ENCODE measurements at regions not wholly inside any gene's neighbourhood (a gene's known extent, or its start where the extent isn't known, plus 50 kb on each side); places are given as distances from the start of the nearest gene placed in this dataset.
"Not testable (repeated sequence)": the region's sequence is repeated elsewhere in the genome, so short reads cannot be mapped to it uniquely, and the experiment has no call there.

GRCh38 chr4:1557221-1557597 lies 126.9 kb downstream of the FAM53A start:
- Histone ChIP-seq H3K27me3 (ENCODE audit: insufficient read depth, low read length) (no peaks in the 10 kb centered on the region), H3K4me3 (ENCODE audit: low read length) (no peak overlapping the region), H3K9me3 (ENCODE audit: low read depth, low read length) (no peaks in the 10 kb centered on the region), H3K4me1 (ENCODE audit: insufficient read depth, low read length) (no peaks in the 10 kb centered on the region)

DNA sequence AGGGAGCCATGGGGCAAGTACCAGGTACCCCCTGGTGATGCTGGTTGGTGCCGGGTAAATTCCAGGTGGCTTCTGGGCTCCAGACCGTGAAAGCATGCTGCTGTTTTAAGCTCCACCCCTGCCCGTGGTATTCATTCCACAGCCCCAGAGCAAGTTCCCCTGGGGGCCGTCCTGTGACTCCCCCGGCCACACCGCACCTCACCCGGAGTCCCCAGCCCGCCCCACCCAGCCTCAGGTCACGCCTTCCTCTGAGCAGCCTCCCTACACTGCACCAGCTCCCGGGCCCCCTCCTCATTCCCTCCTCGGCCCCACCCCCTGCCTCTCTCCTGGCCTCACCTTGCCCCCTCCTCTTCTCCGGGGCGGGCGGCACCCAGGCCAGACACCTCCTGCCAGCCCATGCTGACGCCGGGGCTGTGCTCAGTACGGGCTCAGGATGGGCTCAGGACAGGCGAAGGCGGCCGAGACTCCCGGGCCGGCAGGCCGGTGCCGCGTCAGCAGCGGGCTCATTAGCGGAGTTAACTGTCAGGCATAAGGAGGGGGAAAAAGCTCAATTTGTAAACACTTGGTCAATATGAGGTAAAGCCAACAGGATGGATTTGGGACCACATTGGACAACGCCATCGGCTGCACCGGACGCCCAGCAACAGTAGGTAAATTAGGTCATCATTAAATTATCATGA lies 127.4 kb downstream of the FAM53A start:
- Histone ChIP-seq H3K27me3 (ENCODE audit: insufficient read depth, low read length) (no peaks in the 10 kb centered on the region), H3K9me3 (ENCODE audit: low read depth, low read length) (no peaks in the 10 kb centered on the region), H3K4me1 (ENCODE audit: insufficient read depth, low read length) (no peaks in the 10 kb centered on the region), H3K4me3 (ENCODE audit: low read length) (no peak overlapping the region)

- Histone ChIP-seq H3K27me3 (ENCODE audit: insufficient read depth, low read length) (no peaks in the 10 kb centered on the region), H3K9me3 (ENCODE audit: low read depth, low read length) (no peaks in the 10 kb centered on the region), H3K4me3 (ENCODE audit: low read length) (no peak overlapping the region), H3K4me1 (ENCODE audit: insufficient read depth, low read length) (no peaks in the 10 kb centered on the region)
Measured at GRCh38 chr4:1554876-1555265, 129.2 kb downstream of the FAM53A start.

DNA sequence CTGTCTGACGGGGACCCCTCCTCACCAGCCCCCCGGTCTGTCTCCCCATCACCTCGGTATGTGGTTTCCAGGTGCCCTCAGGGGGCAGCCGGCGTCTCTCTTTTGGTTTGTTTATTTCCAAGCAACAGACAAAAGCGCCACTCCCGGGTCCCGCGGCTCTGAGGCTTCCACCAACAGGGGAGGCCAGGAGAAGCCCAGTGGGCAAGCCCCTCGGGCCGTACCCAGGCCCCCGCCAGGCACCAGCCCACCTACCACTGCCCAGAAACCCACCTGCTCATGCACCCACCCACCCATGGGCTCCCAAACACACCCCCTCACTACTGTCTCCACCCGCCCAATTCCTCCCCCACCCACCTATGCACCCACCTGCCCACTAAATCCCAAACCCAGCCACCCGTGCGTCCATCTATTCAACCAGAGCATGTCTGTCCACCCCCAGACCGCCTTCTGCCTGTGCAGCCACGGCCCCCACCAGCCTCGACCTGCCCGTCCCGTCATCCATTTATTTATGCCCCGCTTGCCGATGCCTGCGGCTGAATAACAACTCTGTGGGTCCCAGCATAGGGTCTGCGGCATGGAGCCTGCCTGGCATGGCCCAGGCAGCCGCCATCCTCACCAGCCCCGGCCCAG lies 129.8 kb downstream of the FAM53A start:
- Histone ChIP-seq H3K9me3 (ENCODE audit: low read depth, low read length) (no peaks in the 10 kb centered on the region), H3K4me1 (ENCODE audit: insufficient read depth, low read length) (no peaks in the 10 kb centered on the region), H3K27me3 (ENCODE audit: insufficient read depth, low read length) (no peaks in the 10 kb centered on the region), H3K4me3 (ENCODE audit: low read length) (no peak overlapping the region)

- Histone ChIP-seq H3K4me3 (ENCODE audit: low read length) (no peak overlapping the region), H3K27me3 (ENCODE audit: insufficient read depth, low read length) (no peaks in the 10 kb centered on the region), H3K4me1 (ENCODE audit: insufficient read depth, low read length) (no peaks in the 10 kb centered on the region), H3K9me3 (ENCODE audit: low read depth, low read length) (no peaks in the 10 kb centered on the region)
Measured at GRCh38 chr4:1553365-1553764, 130.7 kb downstream of the FAM53A start.

DNA sequence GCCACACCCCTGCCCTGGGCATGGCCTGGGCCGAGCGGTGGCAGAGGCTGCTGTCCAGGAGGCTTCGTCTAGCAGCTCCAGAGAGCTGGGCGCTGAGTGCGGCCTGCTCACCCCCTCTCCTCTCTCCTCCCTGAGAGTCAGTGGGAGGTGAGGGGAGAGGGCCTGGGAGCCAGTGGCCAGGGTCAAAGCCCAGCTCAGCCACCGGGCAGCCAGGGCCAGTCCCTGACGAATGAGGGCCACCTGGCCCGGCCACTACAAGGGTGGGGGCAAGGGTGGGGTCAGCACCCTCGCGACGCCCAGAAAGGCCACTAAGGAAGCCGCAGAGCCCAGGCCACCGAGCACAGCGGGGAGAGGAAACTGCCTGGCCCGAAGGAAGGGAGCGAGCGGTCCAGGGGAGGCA lies 131.7 kb downstream of the FAM53A start:
- Histone ChIP-seq H3K27me3 (ENCODE audit: insufficient read depth, low read length) (no peaks in the 10 kb centered on the region), H3K9me3 (ENCODE audit: low read depth, low read length) (no peaks in the 10 kb centered on the region), H3K4me3 (ENCODE audit: low read length) (no peak overlapping the region), H3K4me1 (ENCODE audit: insufficient read depth, low read length) (no peaks in the 10 kb centered on the region)

DNA sequence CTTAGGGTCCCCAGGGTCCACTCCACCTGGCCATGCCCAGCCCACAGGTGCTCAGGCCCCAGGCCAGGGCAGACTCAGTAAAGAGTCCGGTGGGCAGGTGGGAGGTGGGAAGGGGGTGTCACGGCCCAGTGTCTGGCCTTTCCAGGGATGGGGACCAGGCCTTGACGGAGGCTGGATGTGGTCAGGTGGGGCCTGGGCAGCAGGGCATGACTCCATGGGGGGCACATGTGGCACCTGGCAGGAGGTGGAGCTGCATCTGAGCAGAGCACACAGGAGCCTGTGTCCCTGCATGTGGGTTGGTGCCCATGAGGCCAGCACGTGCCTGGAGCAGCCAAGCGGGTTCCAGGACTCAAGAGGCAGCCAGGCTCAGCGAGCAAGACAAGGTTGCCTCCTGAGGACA lies 132.9 kb downstream of the FAM53A start:
- no peaks in the 10 kb centered on the region for H3K9me3 ChIP-seq (ENCODE audit: low read depth, low read length)
- H3K4me1 ChIP-seq (ENCODE audit: insufficient read depth, low read length) = no peaks in the 10 kb centered on the region
- no peak overlapping the region for H3K4me3 ChIP-seq (ENCODE audit: low read length)
- no peaks in the 10 kb centered on the region for H3K27me3 ChIP-seq (ENCODE audit: insufficient read depth, low read length)

DNA sequence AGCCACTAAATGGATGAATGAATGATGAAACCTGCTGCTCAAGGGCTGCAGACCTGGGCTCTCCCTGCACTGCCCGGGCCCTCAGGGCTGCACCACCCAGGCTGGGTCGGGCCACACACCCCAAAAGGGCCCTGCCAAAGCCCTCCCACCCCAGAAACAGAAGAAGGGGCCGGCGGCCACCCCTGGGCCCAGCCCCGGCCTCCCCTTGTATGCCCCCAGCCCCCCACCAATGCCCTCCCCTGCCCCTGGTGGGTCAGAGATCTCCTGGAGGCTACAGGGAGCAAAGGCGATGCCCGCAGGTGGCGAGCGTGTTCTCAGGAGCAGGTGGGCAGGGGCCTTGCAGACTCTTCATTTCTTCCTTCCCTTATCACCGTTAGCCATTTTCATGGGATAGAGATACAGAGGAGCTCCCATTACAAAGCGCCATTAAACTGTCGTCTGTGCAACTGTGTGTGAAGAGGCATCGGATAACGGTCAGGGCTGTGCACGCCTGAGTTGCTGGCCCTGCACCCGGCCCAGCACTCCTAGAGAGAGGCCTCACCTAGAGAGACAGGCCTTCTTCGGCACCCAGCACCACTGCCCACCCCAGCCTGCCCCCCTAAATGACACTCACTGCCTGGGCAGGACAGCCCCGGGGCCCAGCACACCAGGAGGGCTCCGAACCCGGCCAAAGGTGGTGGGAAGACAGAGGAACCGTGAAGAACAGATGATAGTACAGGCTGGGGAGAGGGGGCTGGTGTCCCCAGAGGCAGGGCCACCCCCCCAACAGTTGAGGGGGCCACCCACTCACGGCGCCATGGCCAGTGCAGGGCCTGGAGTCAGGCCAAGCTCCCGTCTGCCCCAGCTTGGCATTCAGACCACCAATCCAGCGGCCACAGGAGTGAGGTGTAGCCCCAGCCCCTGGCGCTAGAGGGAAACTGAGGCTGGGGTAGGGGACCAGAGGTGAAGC lies 133.7 kb downstream of the FAM53A start:
- H3K4me3 ChIP-seq (ENCODE audit: low read length) = no peak overlapping the region
- H3K9me3 ChIP-seq (ENCODE audit: low read depth, low read length) = no peaks in the 10 kb centered on the region
- no peaks in the 10 kb centered on the region for H3K4me1 ChIP-seq (ENCODE audit: insufficient read depth, low read length)
- no peaks in the 10 kb centered on the region for H3K27me3 ChIP-seq (ENCODE audit: insufficient read depth, low read length)

GRCh38 chr4:1549638-1550035 lies 134.5 kb downstream of the FAM53A start:
- Histone ChIP-seq H3K4me3 (ENCODE audit: low read length) (no peak overlapping the region), H3K4me1 (ENCODE audit: insufficient read depth, low read length) (no peaks in the 10 kb centered on the region), H3K27me3 (ENCODE audit: insufficient read depth, low read length) (no peaks in the 10 kb centered on the region)

GRCh38 chr4:1548827-1549637 lies 135.1 kb downstream of the FAM53A start:
- H3K27me3 ChIP-seq (ENCODE audit: insufficient read depth, low read length); H3K4me1 ChIP-seq (ENCODE audit: insufficient read depth, low read length); H3K4me3 ChIP-seq (ENCODE audit: low read length); H3K9me3 ChIP-seq (ENCODE audit: low read depth, low read length): not testable (repeated sequence)

More at GRCh38 chr4:1549638-1550035, 134.5 kb downstream of the FAM53A start:
- H3K9me3 ChIP-seq (ENCODE audit: low read depth, low read length) = no peaks in the 10 kb centered on the region

- Histone ChIP-seq H3K4me3 (ENCODE audit: low read length) (no peak overlapping the region), H3K27me3 (ENCODE audit: insufficient read depth, low read length) (no peaks in the 10 kb centered on the region), H3K4me1 (ENCODE audit: insufficient read depth, low read length) (no peaks in the 10 kb centered on the region), H3K9me3 (ENCODE audit: low read depth, low read length) (no peaks in the 10 kb centered on the region)
Measured at GRCh38 chr4:1547856-1548826, 136.0 kb downstream of the FAM53A start.

DNA sequence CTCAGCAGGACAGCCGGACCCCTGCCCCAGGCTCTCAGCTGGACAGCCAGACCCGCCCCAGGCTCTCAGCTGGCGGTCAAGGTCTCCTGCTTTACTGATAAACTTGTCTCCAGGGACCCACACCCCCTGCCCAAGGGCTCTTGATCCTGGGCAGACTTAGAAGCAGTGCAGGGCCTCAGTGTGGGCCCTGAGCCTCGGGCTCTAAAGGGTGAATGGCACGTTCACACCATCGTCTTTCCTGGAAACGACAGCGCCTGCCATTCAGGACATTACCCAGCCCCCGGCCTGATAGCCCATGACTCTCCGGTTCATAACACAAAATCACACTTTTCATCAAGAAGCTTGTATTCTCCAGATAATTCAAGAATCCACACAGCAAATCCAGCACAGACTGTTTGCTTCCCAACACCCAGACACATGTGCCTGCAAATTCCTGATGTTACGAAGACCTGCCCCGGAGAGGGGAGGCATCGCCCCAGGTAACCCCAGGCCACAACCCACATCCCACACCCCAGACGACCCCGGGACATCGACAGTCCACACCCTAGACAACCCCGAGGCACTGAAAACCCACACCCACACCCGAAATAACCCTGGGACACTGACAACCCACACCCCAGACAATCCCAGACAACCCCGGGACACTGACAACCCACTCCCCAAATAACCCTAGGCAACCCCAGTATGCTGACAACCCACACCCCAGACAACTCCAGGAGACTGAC lies 136.8 kb downstream of the FAM53A start:
- Histone ChIP-seq H3K4me3 (ENCODE audit: low read length) (no peak overlapping the region), H3K4me1 (ENCODE audit: insufficient read depth, low read length) (no peaks in the 10 kb centered on the region), H3K27me3 (ENCODE audit: insufficient read depth, low read length) (no peaks in the 10 kb centered on the region), H3K9me3 (ENCODE audit: low read depth, low read length) (no peaks in the 10 kb centered on the region)

GRCh38 chr4:1544861-1545281 lies 138.6 kb upstream of the NKX1-1 start:
- no peak overlapping the region for H3K4me3 ChIP-seq (ENCODE audit: low read length)

More at GRCh38 chr4:1544861-1545281, 138.6 kb upstream of the NKX1-1 start:
- Histone ChIP-seq H3K9me3 (ENCODE audit: low read depth, low read length) (no peaks in the 10 kb centered on the region), H3K27me3 (ENCODE audit: insufficient read depth, low read length) (no peaks in the 10 kb centered on the region), H3K4me1 (ENCODE audit: insufficient read depth, low read length) (no peaks in the 10 kb centered on the region)
